Fibroblast of skin of abdomen (primary cell): ENCODE measurements at regions not wholly inside any gene's neighbourhood (a gene's known extent, or its start where the extent isn't known, plus 50 kb on each side); places are given as distances from the start of the nearest gene placed in this dataset.

Experiments
- DNase-seq: peaks from one replicate; pipeline ENCODE4 v3.0.0-alpha.2; 2013

DNA sequence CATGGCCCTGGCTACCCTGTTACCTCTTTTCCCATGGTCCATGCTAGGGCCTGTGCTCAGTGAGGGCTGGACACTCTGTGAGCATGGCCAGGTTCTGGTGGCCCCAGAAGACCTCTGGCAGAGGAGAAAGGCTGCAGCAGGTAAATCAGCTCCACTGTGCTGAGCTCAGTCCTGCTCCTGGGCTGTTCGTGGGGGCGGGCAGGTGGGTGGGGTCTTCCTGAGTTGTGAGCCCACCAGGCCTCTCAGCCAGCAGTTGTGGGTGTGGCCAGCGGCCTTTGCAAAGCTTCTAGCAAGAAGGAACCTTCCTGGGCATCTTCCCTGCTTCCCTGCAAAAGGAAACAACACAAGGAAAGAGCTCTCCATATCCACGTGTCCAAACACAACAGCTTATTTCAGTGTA lies 85.3 kb upstream of the STX18 start:
- no peak for DNase-seq

DNA sequence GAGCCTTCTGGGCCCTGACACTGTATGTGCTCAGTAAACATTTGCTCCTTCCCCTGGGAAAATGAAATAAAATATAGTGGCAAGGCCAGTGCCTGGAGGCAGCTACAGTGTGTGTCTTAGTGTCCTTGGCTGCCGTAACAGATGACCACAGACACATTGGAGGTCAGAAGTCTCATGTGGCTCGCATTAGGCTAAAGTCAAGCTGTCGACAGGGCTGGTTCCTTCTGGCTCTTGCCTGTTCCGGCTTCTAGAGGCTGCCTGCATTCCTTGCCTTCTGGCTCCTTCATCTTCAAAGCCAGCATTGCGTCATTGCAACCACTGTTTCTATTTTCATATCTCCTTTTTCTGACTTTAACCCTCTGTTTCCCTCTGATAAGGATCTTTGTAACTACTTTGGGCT lies 83.6 kb upstream of the STX18 start:
- DNase-seq = peak; percentile 53

DNA sequence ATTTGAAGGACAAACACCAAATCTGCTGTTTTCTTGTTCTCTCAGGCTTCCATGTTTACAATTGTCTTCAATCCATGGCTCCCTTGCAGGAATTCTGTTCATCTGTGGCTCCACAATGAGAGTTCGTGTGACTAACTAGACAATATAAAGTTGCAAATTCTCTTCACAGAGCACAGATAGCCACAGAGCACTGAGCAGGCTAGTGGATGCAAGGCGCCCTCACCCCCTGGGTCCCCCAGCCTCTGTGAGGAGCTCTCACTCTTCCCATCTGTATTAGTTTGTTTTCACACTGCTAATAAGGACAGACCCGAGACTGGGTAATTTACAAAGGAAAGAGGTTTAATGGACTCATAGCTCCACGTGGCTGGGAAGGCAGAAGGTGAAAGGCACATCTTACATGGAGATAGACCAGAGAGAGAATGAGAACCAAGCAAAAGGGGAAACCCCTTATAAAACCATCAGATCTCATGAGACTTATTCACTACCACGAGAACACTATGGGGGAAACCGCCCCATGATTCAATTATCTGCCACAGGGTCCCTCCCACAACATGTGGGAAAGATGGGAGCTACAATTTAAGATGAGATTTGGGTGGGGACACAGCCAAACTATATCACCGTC lies 82.5 kb upstream of the STX18 start:
- DNase-seq = no peak

DNA sequence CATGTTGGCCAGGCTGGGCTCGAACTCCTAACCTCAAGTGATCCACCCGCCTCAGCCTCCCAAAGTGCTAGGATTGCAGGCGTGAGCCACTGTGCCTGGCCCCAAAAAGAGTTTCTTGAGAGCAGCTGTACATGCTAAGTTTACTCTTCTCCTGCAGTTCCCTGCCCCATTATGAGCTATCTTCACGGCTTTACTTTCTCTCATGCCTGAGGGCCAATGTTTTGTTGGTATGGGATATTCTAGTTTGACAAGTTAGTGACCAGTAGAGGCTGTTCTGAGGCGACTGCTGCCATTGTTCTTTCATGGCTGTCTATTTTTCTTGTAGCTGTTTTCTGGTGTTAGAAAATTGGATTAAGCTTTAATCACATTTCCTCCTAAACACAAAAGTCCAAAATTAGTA lies 78.0 kb upstream of the STX18 start:
- DNase-seq = no peak

DNA sequence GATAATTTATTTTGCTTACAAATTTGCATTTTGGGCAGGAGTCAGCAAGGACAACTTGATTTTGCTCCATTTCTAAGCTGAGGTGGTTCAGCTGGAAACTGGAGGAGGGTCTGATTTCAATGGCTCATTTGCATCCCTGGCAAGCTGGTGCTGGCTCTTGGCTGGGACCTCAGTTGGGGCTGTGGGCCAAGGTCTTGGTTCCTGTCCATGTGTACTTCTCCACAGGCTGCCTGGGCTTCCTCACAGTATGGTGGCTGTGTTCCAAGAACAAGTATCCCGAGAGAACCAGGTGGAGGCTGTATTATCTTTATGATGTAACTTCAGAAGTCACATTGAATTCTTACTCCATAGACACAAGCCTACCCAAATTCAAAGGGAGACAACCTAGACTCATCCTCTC lies 77.0 kb upstream of the STX18 start:
- no peak for DNase-seq

- DNase-seq = peak; percentile 74
Observed at GRCh38 chr4:4614925-4615678, 73.3 kb upstream of the STX18 start.

- DNase-seq = peak; percentile 41
Observed at GRCh38 chr4:4613641-4614286, 71.9 kb upstream of the STX18 start.

- peak; percentile 31 for DNase-seq
Observed at GRCh38 chr4:4613126-4613465, 71.2 kb upstream of the STX18 start.

GRCh38 chr4:4610672-4611071 lies 68.8 kb upstream of the STX18 start:
- DNase-seq = no peak

DNA sequence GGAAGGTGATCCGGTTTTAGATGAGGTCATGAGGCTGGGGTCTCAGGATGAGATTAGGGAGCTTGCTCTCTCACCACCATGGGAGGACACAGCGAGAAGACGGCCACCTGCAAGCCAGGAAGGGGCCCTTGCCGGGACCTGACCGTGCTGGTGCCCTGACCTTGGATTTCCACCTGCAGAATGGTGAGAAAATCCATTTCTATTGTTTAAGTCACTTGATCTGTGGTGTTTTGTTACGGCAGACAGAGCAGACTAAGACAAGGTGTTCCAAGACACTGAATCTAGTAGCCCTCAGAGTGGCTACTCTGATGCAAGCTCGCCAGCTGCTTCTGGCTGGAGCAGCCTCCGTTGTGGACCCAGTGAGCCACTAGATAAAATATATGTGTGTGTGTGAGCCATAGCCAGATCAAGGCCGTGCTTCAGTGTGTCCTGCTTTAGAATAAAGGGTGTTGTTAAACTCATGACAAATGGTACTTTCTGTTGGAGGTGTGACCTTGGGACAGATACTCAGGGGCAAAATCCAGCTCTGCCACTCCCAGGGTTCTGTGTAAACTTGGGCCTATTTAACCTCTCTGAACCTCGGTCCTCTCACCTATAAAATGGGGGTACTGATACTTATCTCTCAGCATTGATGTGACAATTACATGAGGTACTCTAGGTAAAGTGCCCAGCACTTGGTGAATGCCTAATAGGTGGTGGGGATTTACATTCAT lies 67.9 kb upstream of the STX18 start:
- DNase-seq = no peak

DNA sequence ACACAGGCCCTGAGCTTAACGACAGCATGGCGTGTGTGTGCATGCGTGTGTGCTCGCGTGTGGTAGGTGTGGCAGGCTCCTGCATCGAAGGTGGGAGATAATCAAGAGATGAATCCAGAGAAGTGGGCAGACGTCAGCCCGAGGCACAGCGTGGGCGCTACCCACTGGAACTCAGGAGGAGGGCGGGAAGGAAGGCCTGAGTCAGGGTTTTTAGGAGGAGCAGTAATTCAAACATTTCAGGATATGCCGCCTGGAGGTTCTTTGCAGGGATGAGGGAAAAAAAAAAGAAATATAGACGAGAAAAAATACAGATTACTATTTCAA lies 66.3 kb upstream of the STX18 start:
- DNase-seq = no peak

- DNase-seq = peak; percentile 22
Observed at GRCh38 chr4:4607336-4608213, 65.7 kb upstream of the STX18 start.

GRCh38 chr4:4606321-4606720 lies 64.5 kb upstream of the STX18 start:
- DNase-seq = peak; percentile 29

DNA sequence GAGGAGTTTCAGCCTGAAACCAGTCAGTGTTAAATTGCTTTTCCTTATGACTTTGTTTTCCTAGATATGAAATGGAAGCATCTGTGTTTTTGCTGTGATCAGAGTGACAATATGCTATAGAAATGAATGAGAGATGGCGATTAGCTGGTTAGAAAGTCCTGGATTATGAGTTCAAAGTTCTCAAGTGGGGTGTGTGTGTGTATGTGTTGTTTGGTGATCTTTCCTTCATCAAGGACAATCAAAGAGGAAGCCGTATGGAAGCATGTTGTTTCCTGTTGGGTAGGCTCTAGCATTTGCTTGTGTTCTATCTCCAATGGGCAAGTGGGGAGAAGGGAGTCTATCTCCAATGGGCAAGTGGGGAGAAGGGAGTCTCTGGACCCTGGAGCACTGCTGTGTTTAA lies 64.0 kb upstream of the STX18 start:
- no peak for DNase-seq

DNA sequence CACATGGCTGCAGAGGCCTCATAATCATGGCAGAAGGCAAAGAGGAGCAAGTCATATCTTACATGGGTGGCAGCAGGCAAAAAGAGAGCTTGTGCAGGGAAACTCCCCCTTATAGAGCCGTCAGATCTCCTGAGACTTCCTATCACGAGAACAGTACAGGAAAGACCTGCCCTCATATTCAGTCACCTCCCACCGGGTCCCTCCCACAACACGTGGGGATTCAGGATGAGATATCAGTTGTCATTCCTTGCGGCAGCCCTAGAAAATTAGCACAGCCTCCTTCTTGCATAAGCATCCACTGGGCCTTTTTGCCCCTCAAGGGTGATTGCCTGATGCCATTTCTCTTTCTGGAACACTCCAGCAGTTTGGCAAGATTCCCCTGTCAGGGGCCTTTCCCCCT lies 61.7 kb upstream of the STX18 start:
- no peak for DNase-seq

DNA sequence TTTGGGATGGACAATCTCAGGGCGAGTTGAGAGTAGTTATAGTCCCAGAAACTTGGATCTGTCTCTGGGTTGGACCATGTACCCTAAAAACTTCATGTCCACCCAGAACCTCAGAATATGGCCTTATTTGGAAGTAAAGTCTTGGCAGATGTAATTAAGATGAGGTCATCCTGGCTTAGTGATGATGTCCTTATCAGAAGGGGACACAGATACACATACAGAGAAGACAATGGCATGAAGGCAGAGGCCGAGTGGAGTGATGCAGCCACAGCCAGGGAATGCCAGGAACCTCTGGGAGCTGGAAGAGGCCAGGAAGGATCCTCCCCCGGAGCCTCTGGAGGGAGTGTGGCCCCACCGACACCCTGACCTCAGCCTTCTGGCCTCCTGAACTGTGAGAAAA lies 61.2 kb upstream of the STX18 start:
- DNase-seq = no peak

DNA sequence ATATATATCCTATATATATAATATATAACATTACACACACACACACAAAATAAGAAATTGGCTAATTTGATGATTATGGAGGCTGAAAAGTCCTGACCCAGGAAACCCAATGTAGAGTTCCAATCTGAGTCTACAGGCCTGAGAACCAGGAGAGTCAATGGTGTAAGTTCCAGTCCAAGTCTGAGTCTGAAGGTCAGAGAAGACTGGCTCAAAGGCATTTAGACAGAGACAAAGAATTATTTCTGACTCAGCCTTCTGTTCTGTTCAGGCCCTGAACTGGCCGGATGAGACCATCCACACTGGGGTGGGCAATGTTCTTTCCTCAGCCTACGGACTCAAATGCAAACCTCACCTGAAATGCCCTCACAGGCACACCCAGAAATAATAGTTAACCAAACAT lies 60.6 kb upstream of the STX18 start:
- DNase-seq = no peak

DNA sequence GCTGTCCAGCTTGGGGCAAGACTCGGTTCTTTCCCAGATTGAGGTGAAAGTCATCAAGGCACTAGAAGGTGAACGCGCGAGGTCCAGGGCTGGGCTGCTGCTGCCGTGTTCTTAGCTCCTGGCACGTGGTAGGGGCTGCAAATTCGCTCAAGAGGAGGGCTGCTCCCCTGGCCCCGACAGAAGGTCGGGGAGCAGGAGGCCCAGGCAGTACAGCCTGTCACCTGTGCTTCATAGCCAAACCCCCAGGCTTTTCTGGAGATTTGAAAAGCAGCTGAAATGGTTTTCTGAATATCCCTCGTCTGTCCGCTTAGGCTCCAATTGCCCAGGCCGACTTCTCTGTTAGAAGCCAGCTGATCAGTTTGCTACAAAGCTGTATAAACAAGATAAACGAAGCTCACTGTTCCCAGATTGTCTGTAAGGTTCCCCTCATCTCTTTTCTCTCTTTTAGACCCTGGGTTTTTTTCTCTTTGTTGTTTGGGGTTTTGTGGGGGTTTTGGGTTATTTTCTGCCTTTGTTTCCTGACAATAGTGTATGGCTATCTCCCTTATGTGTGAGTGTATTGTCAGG lies 60.0 kb upstream of the STX18 start:
- DNase-seq = no peak

DNA sequence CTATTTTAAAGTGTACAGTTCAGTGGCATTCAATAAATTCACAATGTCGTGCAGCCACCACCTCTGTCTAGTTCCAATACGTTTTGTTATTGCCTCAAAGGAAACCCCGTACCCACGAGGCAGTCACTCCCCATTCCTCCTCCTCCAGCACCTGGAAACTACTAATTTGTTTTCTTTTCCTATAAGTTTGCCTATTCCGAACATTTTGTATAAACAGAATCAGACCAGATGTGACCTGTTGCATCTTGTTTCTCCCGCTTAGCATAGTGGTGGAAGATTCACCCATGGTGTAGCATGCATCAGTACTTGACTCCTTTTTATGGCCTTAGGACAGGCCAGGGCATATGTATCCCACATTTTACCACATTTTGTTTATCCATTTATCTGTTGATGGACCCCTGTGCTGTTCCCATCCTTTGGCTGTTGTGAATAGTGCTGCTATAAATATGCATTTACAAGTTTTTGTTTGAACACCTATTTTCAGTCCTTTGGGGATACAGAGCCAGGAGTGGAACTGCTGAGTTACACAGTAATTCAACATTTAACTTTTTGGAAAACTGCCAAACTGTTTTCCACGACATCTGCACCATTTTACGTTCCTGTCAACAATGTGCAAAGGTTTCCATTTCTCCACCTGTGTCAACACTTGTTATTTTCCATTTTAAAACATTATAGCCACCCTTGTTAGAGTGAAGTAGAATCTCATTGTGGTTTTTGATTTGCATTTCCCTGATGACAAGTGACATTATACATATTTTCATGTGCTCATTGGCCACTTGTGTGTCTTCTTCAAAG lies 57.8 kb upstream of the STX18 start:
- DNase-seq = no peak

GRCh38 chr4:4598851-4599411 lies 57.1 kb upstream of the STX18 start:
- DNase-seq = no peak

- DNase-seq = no peak
Observed at GRCh38 chr4:4596720-4597119, 54.9 kb upstream of the STX18 start.
